H54 (cell line): ENCODE measurements at regions not wholly inside any gene's neighbourhood (a gene's known extent, or its start where the extent isn't known, plus 50 kb on each side); places are given as distances from the start of the nearest gene placed in this dataset.

Source experiments
- DNase-seq: peaks from one replicate; pipeline ENCODE4 v3.0.0; 2011; ENCODE audit warnings: low spot score, mixed read lengths; ENCODE audit not compliant: insufficient read length
- FAIRE-seq: peaks from 3 replicates; lab custom pipeline; 2011; peaks lifted over from hg19 to GRCh38; lab: Jason Lieb, UNC
- POLR2A ChIP-seq: IDR thresholded peaks from 2 replicates; pipeline ENCODE4 v1.6.1; 2011; ENCODE audit warnings: low read depth, mild to moderate bottlenecking, low read length

DNA sequence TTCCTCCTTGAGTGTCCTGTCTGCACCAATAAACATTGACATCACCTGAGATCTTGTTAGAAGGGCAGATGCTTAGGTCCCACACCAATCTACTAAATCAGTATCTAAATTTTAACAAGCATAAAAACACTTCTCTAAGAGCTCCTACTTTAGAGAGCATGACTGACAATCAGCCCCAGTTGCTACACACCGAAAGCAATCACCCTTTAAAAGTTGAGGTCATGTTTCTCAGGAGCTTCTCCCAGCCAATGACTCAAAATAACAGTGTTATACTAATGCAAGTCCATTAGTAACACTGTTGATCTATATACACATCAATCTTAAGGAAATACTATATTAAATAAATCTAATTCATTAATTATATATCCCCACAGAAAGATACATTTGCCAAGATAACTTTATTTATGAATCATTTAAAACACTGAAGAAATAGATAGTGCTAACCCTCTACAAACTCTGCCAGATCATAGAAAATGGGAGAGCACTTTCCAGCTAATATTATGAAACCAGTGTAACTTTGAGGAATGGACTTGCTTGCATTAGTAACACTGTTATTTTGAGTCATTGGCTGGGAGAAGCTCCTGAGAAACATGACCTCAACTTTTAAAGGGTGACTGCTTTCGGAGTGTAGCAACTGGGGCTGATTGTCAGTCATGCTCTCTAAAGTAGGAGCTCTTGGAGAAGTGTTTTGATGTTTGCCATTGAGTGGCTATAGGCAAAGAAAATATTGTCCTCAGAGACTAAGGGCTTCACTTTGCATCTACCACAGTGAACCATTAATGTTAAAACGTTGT, 109.8 kb upstream of the HDX start:
- FAIRE-seq (no peak), DNase-seq (no peak)
- TF ChIP-seq POLR2A = no peak

DNA sequence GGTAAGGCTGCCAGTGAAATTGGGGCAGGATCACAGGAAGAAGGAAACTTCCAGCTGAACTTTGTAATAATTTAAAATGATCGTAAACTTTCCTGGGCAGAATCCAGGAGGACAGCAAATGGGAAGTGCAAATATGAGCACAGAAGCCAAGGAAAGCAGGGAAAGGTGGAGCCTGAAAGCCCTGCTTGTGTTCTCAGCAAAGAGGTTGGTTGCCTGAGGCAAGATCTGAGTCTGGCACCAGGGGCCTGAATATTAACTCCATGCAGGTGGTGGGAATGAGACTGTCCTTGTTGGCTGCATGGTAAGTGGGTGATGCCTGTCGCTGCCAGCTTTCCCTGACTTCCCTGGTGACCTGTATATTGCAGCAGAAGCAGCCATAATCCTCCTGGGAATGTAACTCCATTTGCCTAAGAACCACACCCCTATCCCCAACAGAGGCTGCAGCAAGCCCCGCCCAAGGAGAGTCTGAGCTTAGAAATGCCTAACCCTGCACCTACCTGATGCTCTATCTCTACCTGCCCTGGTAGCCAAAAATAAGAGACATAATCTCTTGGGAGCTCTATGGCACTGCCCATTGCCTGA, 132.0 kb upstream of the HDX start:
- no peak for TF ChIP-seq POLR2A
- DNase-seq (no peak), FAIRE-seq (no peak)

- DNase-seq (no peak), FAIRE-seq (no peak)
- TF ChIP-seq POLR2A = no peak
These were observed 163.8 kb upstream of the HDX start for GRCh38 chrX:84666086-84666485.

DNA sequence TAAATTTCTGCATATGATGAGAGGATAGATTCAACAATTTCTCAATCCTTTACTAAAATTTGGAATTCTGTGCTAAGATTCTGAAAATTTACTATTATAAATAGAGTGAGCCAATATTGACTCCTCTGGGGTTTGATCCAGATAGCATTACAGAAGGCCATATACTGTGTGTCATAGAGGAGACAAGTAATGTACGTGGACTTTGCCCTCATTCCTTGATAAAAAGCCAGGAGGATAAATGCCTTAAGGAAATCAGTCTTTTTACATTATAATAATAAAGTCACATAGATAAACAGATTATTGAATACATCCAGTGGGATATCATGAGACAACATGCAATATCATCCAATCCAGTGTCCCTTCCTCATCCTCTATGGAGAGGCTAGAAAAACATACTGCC, 188.0 kb upstream of the HDX start:
- DNase-seq (no peak), FAIRE-seq (no peak)
- TF ChIP-seq POLR2A = no peak

- FAIRE-seq (no peak), DNase-seq (no peak)
- no peak for TF ChIP-seq POLR2A
These were observed 207.7 kb upstream of the HDX start for GRCh38 chrX:84709987-84710386.

- TF ChIP-seq POLR2A = no peak
- DNase-seq = no peak
- no peak for FAIRE-seq
These were observed 208.4 kb upstream of the HDX start for GRCh38 chrX:84710611-84711010.

DNA sequence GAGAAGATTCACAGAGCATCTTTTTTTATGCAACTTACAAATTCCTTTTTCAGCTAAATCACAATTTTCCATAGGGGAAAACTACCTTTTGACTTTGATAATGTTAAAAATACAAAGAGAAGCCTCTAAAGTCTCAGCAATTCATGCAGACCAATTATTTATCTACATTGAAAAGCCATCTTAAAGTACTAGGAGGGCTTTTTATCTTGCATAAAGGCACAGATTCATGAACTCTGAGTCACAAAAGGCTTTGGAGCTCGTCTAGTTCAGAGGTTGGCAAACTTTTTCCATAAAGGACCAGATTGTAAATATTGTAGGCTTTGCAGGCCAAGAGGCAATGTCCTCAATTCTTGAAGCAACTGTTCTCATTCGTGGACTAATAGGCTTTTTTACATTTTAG, 210.4 kb upstream of the HDX start:
- FAIRE-seq (no peak), DNase-seq (no peak)
- no peak for TF ChIP-seq POLR2A

DNA sequence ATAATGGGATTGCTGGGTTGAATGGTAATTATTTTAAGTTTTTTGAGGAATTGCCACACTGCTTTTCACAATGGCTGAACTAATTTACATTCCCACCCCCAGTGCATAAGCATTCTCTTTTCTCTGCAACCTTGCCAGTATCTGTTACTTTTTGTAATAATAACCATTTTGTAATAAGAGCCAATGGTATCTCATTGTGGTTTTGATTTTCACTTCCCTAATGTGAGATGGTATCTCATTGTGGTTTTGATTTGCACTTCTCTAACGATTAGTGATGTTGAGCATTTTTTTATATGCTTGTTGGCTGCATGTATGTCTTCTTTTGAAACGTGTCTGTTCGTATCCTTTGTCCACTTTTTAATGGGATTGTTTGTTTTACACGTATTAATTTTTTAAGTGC, 213.1 kb upstream of the HDX start:
- DNase-seq (no peak), FAIRE-seq (no peak)
- TF ChIP-seq POLR2A = no peak

DNA sequence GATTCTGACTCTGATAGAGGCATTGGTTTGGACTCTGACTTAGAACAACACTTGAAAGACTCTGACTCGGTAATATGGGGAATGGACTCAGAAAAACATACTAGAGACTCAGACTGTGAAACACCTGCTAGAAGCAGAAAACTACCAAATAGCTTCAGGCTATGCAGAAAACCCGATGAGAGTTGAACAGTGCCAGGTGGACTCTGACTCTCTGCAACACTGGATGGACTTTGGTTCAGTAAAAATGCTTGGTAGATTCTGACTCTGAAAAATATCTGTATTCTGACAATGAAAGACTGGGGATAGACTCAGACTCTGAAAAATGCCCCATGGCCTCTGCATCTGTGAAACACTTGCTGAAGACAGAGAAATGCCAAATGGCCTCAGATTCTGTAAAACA, 215.1 kb upstream of the HDX start:
- DNase-seq = no peak
- no peak for FAIRE-seq
- no peak for TF ChIP-seq POLR2A

DNA sequence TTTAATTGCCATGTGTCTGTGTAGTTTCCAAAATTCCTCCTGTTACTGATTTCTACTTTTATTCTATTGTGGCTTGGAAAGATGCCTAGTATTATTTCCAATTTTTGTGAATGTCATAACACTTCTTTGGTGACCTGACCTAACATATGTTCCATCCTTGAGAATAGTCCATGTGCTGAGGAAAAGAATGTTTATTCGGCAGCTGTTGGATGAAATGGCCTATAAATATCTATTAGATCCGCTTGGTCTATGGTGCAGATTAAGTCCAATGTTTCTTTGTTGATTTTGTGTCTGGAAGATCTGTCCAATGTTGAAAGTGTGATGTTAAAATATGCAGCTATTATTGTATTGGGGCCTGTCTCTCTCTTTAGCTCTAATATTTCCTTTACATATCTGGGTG, 219.2 kb upstream of the HDX start:
- TF ChIP-seq POLR2A = no peak
- DNase-seq (no peak), FAIRE-seq (no peak)

DNA sequence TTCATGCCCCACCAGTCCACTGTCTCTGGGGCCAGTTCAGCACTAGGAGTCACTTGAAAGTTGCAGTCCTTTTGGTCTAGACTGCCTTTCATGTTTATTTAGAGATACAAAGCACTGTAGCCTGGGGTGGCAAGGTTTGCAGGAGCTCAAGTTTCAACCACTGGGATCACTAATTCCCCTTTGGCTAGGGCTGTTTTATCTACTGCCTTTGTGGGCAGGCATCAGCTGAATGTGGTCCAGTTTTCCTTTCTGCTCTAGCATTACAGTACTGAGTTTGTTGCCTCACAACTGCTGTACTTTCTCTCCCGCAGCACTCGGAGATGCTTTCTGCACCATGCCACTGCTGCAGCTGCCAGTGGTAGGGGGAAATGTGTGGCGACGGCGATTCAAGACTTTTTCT, 222.3 kb upstream of the HDX start:
- FAIRE-seq = no peak
- no peak for TF ChIP-seq POLR2A
- no peak for DNase-seq

- no peak for TF ChIP-seq POLR2A
- no peak for FAIRE-seq
These were observed 227.2 kb upstream of the HDX start for GRCh38 chrX:84729408-84729807.

GRCh38 chrX:84729809-84730208, 227.6 kb upstream of the HDX start:
- DNase-seq (peak; percentile 1), FAIRE-seq (no peak)
- no peak for TF ChIP-seq POLR2A

More at GRCh38 chrX:84729408-84729807, 227.2 kb upstream of the HDX start:
- DNase-seq = no peak

DNA sequence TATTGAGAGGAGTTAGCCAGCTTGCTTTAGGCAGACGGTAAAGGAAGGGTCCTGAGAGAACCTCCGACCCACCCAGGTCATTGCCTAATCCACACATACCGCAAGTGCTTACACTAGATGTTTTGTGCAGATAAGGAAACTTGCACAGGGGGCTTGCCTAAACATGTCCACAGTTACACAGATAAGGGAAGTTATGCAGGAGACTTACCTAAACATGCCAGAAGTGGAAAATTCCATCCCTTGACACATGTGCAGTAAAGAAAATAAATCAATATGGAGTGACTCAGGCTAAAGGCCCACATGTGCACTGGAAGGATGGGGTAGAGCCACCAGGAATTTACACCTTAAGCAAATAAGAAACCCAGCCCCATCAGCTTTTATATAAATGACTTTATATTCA, 232.8 kb upstream of the HDX start:
- no peak for TF ChIP-seq POLR2A
- DNase-seq (no peak), FAIRE-seq (no peak)

DNA sequence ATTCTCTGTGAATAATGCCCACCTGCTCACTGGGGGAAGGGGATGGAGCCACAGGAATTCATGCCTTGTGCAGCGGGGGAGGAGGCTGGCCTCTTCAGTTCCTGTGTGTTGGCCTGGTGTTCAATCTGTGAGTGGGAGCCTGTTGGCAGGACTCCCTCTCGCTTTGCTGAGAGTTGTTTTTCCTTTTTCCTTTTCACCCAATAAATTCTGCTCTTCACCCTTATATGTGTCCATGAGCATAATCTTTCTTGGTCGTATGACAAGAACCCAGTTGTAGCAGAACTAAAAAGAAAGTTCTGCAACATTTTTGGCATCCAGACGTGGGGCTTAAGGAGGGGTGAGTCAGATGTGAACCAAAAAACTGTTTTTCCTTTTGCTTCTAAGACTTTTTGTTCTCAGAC, 235.2 kb upstream of the HDX start:
- no peak for TF ChIP-seq POLR2A
- DNase-seq (no peak), FAIRE-seq (no peak)
